Liver (tissue), 8 donors: ENCODE measurements at regions not wholly inside any gene's neighbourhood (a gene's known extent, or its start where the extent isn't known, plus 50 kb on each side); places are given as distances from the start of the nearest gene placed in this dataset.

Source experiments
- DNase-seq: peaks from one replicate; pipeline ENCODE4 v3.0.0-alpha.2; 2017; ENCODE audit warnings: low spot score
- H3K27ac ChIP-seq, 2 donors: one replicate each; pipeline ENCODE4 v1.7.0; 2013; ENCODE audit warnings: inconsistent platforms in 2 of 2, low read length in 2 of 2, control low read depth in 1 of 2, low read depth in 1 of 2, mild to moderate bottlenecking in 1 of 2
- H3K27me3 ChIP-seq, 4 donors: one replicate each; pipeline versions ENCODE4 v1.6.1 to v1.7.0; 2013; ENCODE audit warnings: low read length in 3 of 4, inconsistent platforms in 1 of 4, mild to moderate bottlenecking in 1 of 4, moderate library complexity in 1 of 4; ENCODE audit not compliant: control insufficient read depth in 4 of 4, insufficient read depth in 4 of 4
- H3K36me3 ChIP-seq, 4 donors: one replicate each; pipeline versions ENCODE4 v1.6.1 to v1.7.0; 2013; ENCODE audit warnings: low read length in 3 of 4, mild to moderate bottlenecking in 3 of 4, low read depth in 1 of 4, moderate library complexity in 1 of 4; ENCODE audit not compliant: control insufficient read depth in 4 of 4, insufficient read depth in 3 of 4
- H3K4me1 ChIP-seq, 4 donors: one replicate each; pipeline versions ENCODE4 v1.6.1 to v1.7.0; 2013; ENCODE audit warnings: low read length in 3 of 4, mild to moderate bottlenecking in 3 of 4, moderate library complexity in 1 of 4; ENCODE audit not compliant: control insufficient read depth in 4 of 4, insufficient read depth in 4 of 4
- H3K4me3 ChIP-seq, 3 donors: one replicate each; pipeline versions ENCODE4 v1.6.1 to v1.7.0; 2013; ENCODE audit warnings: low read length in 3 of 3, control low read depth in 1 of 3, low read depth in 1 of 3, mild to moderate bottlenecking in 1 of 3
- H3K9ac ChIP-seq, 2 donors: one replicate each; pipeline ENCODE4 v1.7.0; 2013; ENCODE audit warnings: low read length in 2 of 2, mild to moderate bottlenecking in 2 of 2, moderate library complexity in 2 of 2, control low read depth in 1 of 2, low read depth in 1 of 2
- H3K9me3 ChIP-seq, 4 donors: one replicate each; pipeline versions ENCODE4 v1.6.1 to v1.7.0; 2013; ENCODE audit warnings: low read length in 3 of 4; ENCODE audit not compliant: control insufficient read depth in 4 of 4
- EGR1 ChIP-seq, 2 donors: IDR thresholded peaks; 2 replicates each; pipeline ENCODE4 v1.6.1; 2016 to 2018; ENCODE audit warnings: antibody characterized with exemption in 2 of 2, low read depth in 2 of 2
- FOXA1 ChIP-seq: IDR thresholded peaks from 2 replicates; pipeline ENCODE4 v1.6.1; 2016; ENCODE audit warnings: antibody characterized with exemption
- FOXA2 ChIP-seq: IDR thresholded peaks from 2 replicates; pipeline ENCODE4 v1.6.1; 2016; ENCODE audit warnings: antibody characterized with exemption
- GABPA ChIP-seq, 2 donors: IDR thresholded peaks in 1 of 2; conservative IDR thresholded peaks in 1 of 2; 2 replicates each; pipeline ENCODE4 v1.6.1; 2016; ENCODE audit warnings: antibody characterized with exemption in 2 of 2, mild to moderate bottlenecking in 1 of 2, moderate library complexity in 1 of 2
- HNF4A ChIP-seq, 2 donors: conservative IDR thresholded peaks; 2 replicates each; pipeline ENCODE4 v1.6.1; 2016; ENCODE audit warnings: antibody characterized with exemption in 2 of 2, mild to moderate bottlenecking in 2 of 2
- HNF4G ChIP-seq: IDR thresholded peaks from 2 replicates; pipeline ENCODE4 v1.6.1; 2016; ENCODE audit warnings: antibody characterized with exemption
- JUND ChIP-seq, 2 donors: IDR thresholded peaks; 2 replicates each; pipeline ENCODE4 v1.6.1; 2016; ENCODE audit warnings: antibody characterized with exemption in 2 of 2
- NR2F2 ChIP-seq: IDR thresholded peaks from 2 replicates; pipeline ENCODE4 v1.6.1; 2016; ENCODE audit warnings: antibody characterized with exemption
- RAD21 ChIP-seq, 2 donors: IDR thresholded peaks; 2 replicates each; pipeline ENCODE4 v1.6.1; 2016; ENCODE audit warnings: antibody characterized with exemption in 2 of 2, mild to moderate bottlenecking in 2 of 2
- RXRA ChIP-seq, 2 donors: IDR thresholded peaks; 2 replicates each; pipeline ENCODE4 v1.6.1; 2017 to 2018; ENCODE audit warnings: antibody characterized with exemption in 2 of 2, mild to moderate bottlenecking in 1 of 2
- SP1 ChIP-seq: IDR thresholded peaks from 2 replicates; pipeline ENCODE4 v1.6.1; 2018; ENCODE audit warnings: antibody characterized with exemption, mild to moderate bottlenecking
- TAF1 ChIP-seq: conservative IDR thresholded peaks from 2 replicates; pipeline ENCODE4 v1.6.1; 2016; ENCODE audit warnings: antibody characterized with exemption, mild to moderate bottlenecking
- YY1 ChIP-seq: IDR thresholded peaks from 2 replicates; pipeline ENCODE4 v1.6.1; 2016; ENCODE audit warnings: antibody characterized with exemption, mild to moderate bottlenecking
- WGBS: extraction: QIAGEN DNeasy Blood & Tissue Kit; methylation state at CpG from one replicate; pipeline ENCODE4 v1.1.7; 2013; 5-methylcytosine and 5-hydroxymethylcytosine counted together
- TF ChIP-seq, protein P1 (sequence below): IDR thresholded peaks from 2 replicates; pipeline ENCODE4 v1.6.1; 2016; ENCODE audit warnings: antibody characterized with exemption
- TF ChIP-seq, protein P2 (sequence below): IDR thresholded peaks from 2 replicates; pipeline ENCODE4 v1.6.1; 2016; ENCODE audit warnings: antibody characterized with exemption
- TF ChIP-seq, protein P3 (sequence below): IDR thresholded peaks from 2 replicates; pipeline ENCODE4 v1.6.1; 2016; ENCODE audit warnings: antibody characterized with exemption
- TF ChIP-seq, protein P4 (sequence below): IDR thresholded peaks from 2 replicates; pipeline ENCODE4 v1.6.1; 2016; ENCODE audit warnings: antibody characterized with exemption, mild to moderate bottlenecking
- TF ChIP-seq, protein P5 (sequence below): fragments of 150-350 bp; IDR thresholded peaks from 2 replicates; pipeline ENCODE4 v1.5.1; 2017; ENCODE audit warnings: improper control_type of control experiment, low read depth, low read length; ENCODE audit not compliant: missing input control
- donor health status: healthy.
- donor health status: healthy.
- donor health status: healthy.
- donor health status: healthy.
- donor health status: healthy.

DNA sequence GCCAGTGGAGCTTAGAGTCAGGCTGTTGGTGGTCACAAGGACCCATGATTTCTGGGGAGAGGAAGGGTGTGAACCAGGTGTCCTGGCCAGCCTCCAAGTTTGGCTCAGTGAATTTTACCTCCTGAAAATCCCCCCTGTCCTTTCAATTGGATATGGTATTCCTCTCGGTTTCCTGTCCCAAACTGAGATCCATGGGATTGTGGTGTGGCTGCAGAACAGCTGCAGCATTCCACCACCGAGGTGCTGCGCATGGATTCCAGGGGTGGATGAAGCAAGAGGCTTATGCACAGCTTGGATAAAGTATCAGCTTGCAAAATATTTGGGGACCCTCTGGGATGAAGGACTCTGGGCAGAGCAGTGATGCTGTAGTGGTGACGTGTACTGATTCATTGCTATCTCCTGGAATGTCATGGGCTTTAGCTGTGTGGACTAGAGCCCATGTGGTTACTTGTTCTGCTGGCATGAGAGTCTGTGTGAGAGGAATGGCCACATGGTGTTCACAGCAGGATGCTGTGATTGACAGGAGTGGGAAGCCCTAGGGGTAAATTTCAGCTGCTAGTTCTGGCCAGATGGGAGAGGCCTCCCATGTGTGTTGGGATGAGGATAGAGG, 148.7 kb upstream of the SPAG17 start (continued):
- no peak for TF ChIP-seq SP1
- TF ChIP-seq EGR1 (IDR thresholded peaks at IDR 0.05; ENCODE audit: low read depth in 2 of 2) = no peak

DNA sequence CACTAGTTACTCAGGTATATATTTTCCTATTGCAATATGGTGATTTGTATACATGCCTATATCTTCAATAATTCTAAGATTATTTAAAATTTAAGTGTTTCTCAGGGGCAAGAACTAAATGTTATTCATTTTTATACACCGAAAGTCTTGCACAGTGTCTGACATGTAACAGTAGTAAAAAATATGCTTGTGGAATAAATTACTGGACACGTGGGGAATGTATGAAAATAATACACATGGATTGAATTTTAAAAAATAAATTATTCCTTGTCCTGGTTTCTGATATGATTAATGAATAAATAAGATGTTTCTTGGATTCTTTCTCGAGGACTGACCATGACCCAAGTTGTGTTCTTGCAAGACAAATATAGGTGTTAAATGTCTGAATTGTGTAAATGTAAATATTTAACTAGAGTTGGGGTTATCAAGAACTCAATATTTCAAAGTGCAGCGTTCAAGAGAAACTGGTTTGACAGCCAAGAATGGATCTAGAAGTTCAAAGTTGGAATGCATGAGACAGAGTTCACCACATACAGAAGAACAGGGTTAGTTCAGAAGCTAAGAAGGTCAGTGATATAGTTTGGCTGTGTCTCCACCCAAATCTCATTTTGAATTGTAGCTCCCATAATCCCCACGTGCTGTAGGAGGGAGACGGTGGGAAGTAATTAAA, 142.1 kb upstream of the SPAG17 start:
- no peaks in the 10 kb centered on the region for H3K9me3 ChIP-seq
- H3K4me3 ChIP-seq = no peak overlapping the region
- H3K4me1 ChIP-seq = peaks cover 0 to 5% (median 2%) of the 10 kb centered on the region in 4 donors
- H3K36me3 ChIP-seq = no peaks in the 10 kb centered on the region
- 45% methylated on average over 6 of the region's 6 CpGs for WGBS
- no peak overlapping the region for H3K9ac ChIP-seq
- TF ChIP-seq HNF4A (conservative IDR thresholded peaks at IDR 0.05) (peak in 1 of 2 donors; percentile 17), EGR1 (IDR thresholded peaks at IDR 0.05; ENCODE audit: low read depth in 2 of 2) (no peak)
- no peak for DNase-seq
- H3K27me3 ChIP-seq = no peaks in the 10 kb centered on the region
- no peak overlapping the region for H3K27ac ChIP-seq

DNA sequence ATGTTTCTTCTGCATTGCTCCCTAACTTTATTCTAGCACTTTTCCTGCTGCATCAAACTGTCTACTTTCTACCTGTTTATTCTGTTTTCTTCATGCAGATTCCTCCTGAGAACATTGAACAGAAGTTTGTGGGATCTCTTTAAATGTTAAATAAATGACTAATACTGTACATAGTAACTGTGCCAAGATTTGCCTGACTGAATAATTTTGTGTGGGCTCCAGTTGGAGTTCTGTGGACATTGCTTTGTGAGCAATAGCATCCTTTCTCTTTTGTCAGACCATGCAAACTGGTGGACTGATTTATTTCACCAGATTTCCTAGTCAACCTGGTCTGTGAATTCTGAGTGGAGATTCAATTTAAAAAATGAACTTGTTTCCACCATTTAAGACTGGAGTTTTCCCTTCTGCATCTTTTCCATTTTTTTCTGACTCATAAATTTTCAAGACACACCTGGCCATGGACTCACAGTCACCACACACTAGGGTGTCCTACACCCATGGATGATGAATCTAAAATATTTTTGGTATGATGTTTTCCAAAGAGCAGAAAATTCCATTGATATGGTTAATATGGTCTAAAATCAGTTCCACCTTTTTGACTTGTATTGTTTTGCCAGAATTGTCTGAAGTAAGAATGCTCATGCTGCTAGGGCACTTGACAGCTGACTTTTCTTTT, 140.7 kb upstream of the SPAG17 start:
- H3K27ac ChIP-seq = no peak overlapping the region
- TF ChIP-seq FOXA2 (no peak), NR2F2 (no peak), TAF1 (no peak), JUND (IDR thresholded peaks at IDR 0.05) (no peak), FOXA1 (no peak), RAD21 (IDR thresholded peaks at IDR 0.05) (no peak), YY1 (no peak)
- TF ChIP-seq, protein P1, sequence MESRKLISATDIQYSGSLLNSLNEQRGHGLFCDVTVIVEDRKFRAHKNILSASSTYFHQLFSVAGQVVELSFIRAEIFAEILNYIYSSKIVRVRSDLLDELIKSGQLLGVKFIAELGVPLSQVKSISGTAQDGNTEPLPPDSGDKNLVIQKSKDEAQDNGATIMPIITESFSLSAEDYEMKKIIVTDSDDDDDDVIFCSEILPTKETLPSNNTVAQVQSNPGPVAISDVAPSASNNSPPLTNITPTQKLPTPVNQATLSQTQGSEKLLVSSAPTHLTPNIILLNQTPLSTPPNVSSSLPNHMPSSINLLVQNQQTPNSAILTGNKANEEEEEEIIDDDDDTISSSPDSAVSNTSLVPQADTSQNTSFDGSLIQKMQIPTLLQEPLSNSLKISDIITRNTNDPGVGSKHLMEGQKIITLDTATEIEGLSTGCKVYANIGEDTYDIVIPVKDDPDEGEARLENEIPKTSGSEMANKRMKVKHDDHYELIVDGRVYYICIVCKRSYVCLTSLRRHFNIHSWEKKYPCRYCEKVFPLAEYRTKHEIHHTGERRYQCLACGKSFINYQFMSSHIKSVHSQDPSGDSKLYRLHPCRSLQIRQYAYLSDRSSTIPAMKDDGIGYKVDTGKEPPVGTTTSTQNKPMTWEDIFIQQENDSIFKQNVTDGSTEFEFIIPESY = no peak
- TF ChIP-seq, protein P2, sequence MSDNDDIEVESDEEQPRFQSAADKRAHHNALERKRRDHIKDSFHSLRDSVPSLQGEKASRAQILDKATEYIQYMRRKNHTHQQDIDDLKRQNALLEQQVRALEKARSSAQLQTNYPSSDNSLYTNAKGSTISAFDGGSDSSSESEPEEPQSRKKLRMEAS = no peak
- H3K36me3 ChIP-seq = no peaks in the 10 kb centered on the region
- H3K27me3 ChIP-seq = no peaks in the 10 kb centered on the region
- peaks cover 0 to 5% (median 2%) of the 10 kb centered on the region in 4 donors for H3K4me1 ChIP-seq
- no peak overlapping the region for H3K9ac ChIP-seq
- no peaks in the 10 kb centered on the region for H3K9me3 ChIP-seq
- no peak for DNase-seq
- no peak overlapping the region for H3K4me3 ChIP-seq

DNA sequence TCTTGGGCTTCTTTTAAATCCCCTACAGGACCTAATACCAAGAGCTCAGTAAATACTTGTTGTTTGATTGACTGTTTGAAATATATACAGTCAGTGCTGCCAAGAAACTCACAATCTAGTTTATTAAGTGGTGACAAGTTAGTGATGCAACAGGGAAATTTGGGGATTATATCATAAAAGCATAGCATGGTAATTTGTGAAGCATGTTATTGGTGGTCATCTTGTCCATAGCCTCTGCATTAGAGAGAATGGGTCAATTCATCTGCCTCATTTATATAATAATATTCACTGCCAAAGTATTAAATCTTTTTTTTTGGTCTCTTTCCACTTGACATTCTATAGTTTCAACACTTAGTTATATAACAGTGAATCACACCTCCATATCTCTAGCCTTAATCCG, 138.2 kb upstream of the SPAG17 start:
- peaks cover 0 to 5% (median 2%) of the 10 kb centered on the region in 4 donors for H3K4me1 ChIP-seq
- no peaks in the 10 kb centered on the region for H3K27me3 ChIP-seq
- H3K9ac ChIP-seq = no peak overlapping the region
- no peaks in the 10 kb centered on the region for H3K36me3 ChIP-seq
- TF ChIP-seq YY1 (no peak), RXRA (IDR thresholded peaks at IDR 0.05) (no peak), HNF4G (no peak), EGR1 (IDR thresholded peaks at IDR 0.05; ENCODE audit: low read depth in 2 of 2) (no peak), TAF1 (no peak), RAD21 (IDR thresholded peaks at IDR 0.05) (no peak), FOXA1 (no peak), GABPA (IDR thresholded peaks at IDR 0.05 in 1 of 2, conservative IDR thresholded peaks at IDR 0.05 in 1 of 2) (no peak)
- TF ChIP-seq, protein P3, sequence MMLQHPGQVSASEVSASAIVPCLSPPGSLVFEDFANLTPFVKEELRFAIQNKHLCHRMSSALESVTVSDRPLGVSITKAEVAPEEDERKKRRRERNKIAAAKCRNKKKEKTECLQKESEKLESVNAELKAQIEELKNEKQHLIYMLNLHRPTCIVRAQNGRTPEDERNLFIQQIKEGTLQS = no peak
- TF ChIP-seq, protein P4, sequence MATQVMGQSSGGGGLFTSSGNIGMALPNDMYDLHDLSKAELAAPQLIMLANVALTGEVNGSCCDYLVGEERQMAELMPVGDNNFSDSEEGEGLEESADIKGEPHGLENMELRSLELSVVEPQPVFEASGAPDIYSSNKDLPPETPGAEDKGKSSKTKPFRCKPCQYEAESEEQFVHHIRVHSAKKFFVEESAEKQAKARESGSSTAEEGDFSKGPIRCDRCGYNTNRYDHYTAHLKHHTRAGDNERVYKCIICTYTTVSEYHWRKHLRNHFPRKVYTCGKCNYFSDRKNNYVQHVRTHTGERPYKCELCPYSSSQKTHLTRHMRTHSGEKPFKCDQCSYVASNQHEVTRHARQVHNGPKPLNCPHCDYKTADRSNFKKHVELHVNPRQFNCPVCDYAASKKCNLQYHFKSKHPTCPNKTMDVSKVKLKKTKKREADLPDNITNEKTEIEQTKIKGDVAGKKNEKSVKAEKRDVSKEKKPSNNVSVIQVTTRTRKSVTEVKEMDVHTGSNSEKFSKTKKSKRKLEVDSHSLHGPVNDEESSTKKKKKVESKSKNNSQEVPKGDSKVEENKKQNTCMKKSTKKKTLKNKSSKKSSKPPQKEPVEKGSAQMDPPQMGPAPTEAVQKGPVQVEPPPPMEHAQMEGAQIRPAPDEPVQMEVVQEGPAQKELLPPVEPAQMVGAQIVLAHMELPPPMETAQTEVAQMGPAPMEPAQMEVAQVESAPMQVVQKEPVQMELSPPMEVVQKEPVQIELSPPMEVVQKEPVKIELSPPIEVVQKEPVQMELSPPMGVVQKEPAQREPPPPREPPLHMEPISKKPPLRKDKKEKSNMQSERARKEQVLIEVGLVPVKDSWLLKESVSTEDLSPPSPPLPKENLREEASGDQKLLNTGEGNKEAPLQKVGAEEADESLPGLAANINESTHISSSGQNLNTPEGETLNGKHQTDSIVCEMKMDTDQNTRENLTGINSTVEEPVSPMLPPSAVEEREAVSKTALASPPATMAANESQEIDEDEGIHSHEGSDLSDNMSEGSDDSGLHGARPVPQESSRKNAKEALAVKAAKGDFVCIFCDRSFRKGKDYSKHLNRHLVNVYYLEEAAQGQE = no peak
- TF ChIP-seq, protein P5, sequence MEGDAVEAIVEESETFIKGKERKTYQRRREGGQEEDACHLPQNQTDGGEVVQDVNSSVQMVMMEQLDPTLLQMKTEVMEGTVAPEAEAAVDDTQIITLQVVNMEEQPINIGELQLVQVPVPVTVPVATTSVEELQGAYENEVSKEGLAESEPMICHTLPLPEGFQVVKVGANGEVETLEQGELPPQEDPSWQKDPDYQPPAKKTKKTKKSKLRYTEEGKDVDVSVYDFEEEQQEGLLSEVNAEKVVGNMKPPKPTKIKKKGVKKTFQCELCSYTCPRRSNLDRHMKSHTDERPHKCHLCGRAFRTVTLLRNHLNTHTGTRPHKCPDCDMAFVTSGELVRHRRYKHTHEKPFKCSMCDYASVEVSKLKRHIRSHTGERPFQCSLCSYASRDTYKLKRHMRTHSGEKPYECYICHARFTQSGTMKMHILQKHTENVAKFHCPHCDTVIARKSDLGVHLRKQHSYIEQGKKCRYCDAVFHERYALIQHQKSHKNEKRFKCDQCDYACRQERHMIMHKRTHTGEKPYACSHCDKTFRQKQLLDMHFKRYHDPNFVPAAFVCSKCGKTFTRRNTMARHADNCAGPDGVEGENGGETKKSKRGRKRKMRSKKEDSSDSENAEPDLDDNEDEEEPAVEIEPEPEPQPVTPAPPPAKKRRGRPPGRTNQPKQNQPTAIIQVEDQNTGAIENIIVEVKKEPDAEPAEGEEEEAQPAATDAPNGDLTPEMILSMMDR = no peak
- DNase-seq = no peak
- WGBS = 35% methylated on average over 1 of the region's 1 CpG
- no peaks in the 10 kb centered on the region for H3K9me3 ChIP-seq
- H3K4me3 ChIP-seq = no peak overlapping the region
- H3K27ac ChIP-seq = no peak overlapping the region
